AG09309 (cell line): ENCODE measurements at regions not wholly inside any gene's neighbourhood (a gene's known extent, or its start where the extent isn't known, plus 50 kb on each side); places are given as distances from the start of the nearest gene placed in this dataset.

Experiments
- DNase-seq: peaks from one replicate; pipeline ENCODE4 v3.0.0-alpha.2; 2010; ENCODE audit warnings: low read depth
- H3K4me3 ChIP-seq: 2 replicates; pipeline ENCODE4 v1.5.1; 2011; ENCODE audit warnings: mild to moderate bottlenecking, low read depth, low read length, moderate library complexity; ENCODE audit not compliant: control insufficient read depth
- TF ChIP-seq, protein P1 (sequence below): IDR thresholded peaks from 2 replicates; pipeline ENCODE4 v1.5.1; 2011; ENCODE audit warnings: mild to moderate bottlenecking, low read depth, low read length, inconsistent platforms; ENCODE audit not compliant: insufficient read depth, control insufficient read depth; ENCODE audit errors: missing control alignments

GRCh38 chr13:85441975-85442374 is 357.2 kb downstream of the SLITRK6 start:
- TF ChIP-seq, protein P1, sequence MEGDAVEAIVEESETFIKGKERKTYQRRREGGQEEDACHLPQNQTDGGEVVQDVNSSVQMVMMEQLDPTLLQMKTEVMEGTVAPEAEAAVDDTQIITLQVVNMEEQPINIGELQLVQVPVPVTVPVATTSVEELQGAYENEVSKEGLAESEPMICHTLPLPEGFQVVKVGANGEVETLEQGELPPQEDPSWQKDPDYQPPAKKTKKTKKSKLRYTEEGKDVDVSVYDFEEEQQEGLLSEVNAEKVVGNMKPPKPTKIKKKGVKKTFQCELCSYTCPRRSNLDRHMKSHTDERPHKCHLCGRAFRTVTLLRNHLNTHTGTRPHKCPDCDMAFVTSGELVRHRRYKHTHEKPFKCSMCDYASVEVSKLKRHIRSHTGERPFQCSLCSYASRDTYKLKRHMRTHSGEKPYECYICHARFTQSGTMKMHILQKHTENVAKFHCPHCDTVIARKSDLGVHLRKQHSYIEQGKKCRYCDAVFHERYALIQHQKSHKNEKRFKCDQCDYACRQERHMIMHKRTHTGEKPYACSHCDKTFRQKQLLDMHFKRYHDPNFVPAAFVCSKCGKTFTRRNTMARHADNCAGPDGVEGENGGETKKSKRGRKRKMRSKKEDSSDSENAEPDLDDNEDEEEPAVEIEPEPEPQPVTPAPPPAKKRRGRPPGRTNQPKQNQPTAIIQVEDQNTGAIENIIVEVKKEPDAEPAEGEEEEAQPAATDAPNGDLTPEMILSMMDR: no peak

GRCh38 chr13:85441364-85441763 is 357.9 kb downstream of the SLITRK6 start:
- H3K4me3 ChIP-seq: no peak overlapping the region
- no peak for DNase-seq
- TF ChIP-seq, protein P1: no peak

More at GRCh38 chr13:85441975-85442374, 357.2 kb downstream of the SLITRK6 start:
- DNase-seq: no peak
- no peak overlapping the region for H3K4me3 ChIP-seq

- TF ChIP-seq, protein P1: no peak
- DNase-seq: no peak
- no peak overlapping the region for H3K4me3 ChIP-seq
Measured at GRCh38 chr13:85436029-85436428, 363.2 kb downstream of the SLITRK6 start.

DNA sequence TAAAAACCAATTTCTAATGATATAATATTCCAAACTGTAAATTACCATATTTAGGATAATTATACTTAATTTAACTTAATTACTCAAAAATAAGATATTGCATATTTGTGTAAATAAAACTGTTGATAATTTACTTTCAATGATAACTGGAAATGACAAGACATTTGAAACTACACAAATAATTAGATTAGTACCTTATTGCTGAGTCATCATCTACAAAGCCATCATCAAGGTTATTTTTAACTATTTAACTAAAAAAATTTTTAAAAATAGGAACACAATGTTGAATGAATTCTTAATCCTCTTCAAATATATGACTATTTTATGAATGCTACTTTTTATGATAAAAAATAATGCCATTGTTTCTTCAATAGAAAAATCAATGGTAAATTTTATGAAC is 364.3 kb downstream of the SLITRK6 start:
- TF ChIP-seq, protein P1: no peak
- no peak overlapping the region for H3K4me3 ChIP-seq
- DNase-seq: no peak

DNA sequence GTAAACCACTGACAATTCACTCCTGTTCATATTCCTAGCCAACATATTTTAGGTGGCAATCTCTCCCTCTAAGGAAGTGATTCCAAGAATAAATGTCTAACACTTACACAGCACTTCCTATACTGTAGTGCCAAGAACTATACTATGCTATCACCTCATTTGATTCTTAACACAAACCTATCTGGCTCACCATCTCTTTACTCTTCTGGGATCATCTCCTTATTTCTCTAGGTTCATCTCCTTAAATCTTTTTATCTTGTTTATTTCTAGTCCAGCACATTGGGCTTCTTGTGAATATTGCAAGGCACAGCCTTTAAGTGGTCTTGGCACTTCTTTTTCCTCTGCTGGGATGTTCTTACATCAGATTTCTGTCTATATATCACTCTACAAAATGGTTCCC is 366.3 kb downstream of the SLITRK6 start:
- no peak for DNase-seq
- H3K4me3 ChIP-seq: no peak overlapping the region
- TF ChIP-seq, protein P1: no peak

DNA sequence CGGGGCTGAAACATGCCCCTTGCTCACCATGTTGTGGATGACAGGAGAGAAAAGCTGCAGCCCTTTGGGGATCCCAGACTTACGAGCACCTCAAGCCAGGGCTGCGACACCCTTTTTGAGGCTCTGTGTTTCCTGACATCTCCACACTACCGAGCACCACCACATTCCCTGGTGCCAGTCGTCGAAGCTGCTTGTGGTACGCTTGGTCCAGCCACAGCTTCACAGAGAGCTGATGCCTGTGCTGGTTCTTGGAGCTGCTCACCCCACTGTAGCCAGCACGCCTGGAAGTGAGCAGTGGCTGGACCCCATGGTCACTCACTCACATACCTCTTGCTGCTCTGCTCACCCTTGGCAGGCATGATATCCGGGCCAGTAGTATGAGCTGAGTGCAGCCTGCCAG is 367.5 kb downstream of the SLITRK6 start:
- no peak for DNase-seq
- TF ChIP-seq, protein P1: no peak
- H3K4me3 ChIP-seq: no peak overlapping the region

DNA sequence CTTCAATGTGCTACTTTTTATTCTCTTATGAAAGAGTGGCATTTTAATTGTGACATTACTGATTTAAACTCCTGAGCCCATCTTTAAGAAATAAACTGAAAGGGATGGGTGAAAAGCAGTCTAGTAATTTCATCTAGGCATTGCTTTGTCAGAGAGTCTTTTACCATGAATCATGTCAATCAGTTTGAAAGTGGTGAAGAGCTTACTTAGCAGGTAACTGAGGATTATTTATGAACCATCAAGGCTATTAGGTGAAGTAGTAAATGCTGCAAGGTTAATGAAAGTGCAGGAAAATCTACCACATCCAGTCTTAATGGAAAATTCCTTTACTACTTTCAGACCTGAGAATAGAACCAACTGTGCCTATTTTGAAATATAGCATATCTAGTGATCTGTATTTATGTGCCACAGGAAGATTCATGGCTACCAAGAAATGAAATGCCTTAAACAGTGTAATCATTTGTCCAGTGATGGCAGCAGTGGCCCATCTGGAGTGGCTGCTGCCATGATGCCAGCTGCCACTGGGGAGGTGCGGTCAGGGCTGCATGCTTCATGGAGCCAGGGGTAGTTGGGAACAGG is 368.9 kb downstream of the SLITRK6 start:
- TF ChIP-seq, protein P1: no peak
- DNase-seq: no peak

More for the DNA sequence above, 368.9 kb downstream of the SLITRK6 start:
- H3K4me3 ChIP-seq: no peak overlapping the region
